Ishikawa (cell line): ENCODE measurements at regions not wholly inside any gene's neighbourhood (a gene's known extent, or its start where the extent isn't known, plus 50 kb on each side); places are given as distances from the start of the nearest gene placed in this dataset.

Source experiments
- CEBPB ChIP-seq: IDR thresholded peaks from 2 replicates; pipeline ENCODE4 v1.6.1; 2012
- CREB1 ChIP-seq: IDR thresholded peaks from 2 replicates; pipeline ENCODE4 v1.6.1; 2012; ENCODE audit warnings: low read depth
- EP300 ChIP-seq: IDR thresholded peaks from 2 replicates; pipeline ENCODE4 v1.6.1; 2012; ENCODE audit warnings: borderline replicate concordance
- FOXM1 ChIP-seq: IDR thresholded peaks from 2 replicates; pipeline ENCODE4 v1.6.1; 2012; ENCODE audit warnings: low read depth, borderline replicate concordance
- MAX ChIP-seq: IDR thresholded peaks from 2 replicates; pipeline ENCODE4 v1.6.1; 2012
- NFIC ChIP-seq: IDR thresholded peaks from 2 replicates; pipeline ENCODE4 v1.6.1; 2012
- RAD21 ChIP-seq: IDR thresholded peaks from 2 replicates; pipeline ENCODE4 v1.6.1; 2012; ENCODE audit warnings: low read depth
- REST ChIP-seq: IDR thresholded peaks from 2 replicates; pipeline ENCODE4 v1.6.1; 2012; ENCODE audit warnings: low read depth, mild to moderate bottlenecking
- TAF1 ChIP-seq: IDR thresholded peaks from 2 replicates; pipeline ENCODE4 v1.6.1; 2012; ENCODE audit warnings: low read depth, mild to moderate bottlenecking
- TCF12 ChIP-seq: IDR thresholded peaks from 2 replicates; pipeline ENCODE4 v1.6.1; 2012; ENCODE audit warnings: low read depth
- TEAD4 ChIP-seq: IDR thresholded peaks from 2 replicates; pipeline ENCODE4 v1.6.1; 2012
- USF1 ChIP-seq: IDR thresholded peaks from 2 replicates; pipeline ENCODE4 v1.6.1; 2012
- YY1 ChIP-seq: IDR thresholded peaks from 2 replicates; pipeline ENCODE4 v1.6.1; 2012; ENCODE audit warnings: low read depth

DNA sequence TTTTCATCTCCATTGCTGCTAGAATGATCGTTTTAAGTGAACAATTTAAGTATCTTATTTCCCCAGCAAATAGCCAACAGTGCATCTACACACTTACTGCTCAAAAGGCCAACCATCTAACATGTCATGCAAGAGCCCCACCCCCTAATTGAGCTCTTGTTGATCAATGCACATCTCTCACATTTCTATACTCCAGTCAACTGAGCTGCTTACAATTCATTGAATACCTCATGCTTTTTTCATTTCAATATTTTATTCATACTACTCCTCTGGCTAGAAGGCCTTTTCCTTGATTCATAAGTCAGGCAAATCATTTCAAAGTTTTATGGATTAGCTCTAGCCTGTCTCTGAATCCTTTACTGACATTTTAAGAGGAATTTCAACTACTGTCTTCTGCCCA is 79.0 kb upstream of the WDR17 start:
- TF ChIP-seq CEBPB (no peak), EP300 (no peak), TAF1 (no peak), FOXM1 (no peak), TCF12 (no peak), NFIC (no peak), YY1 (no peak), MAX (no peak), RAD21 (no peak), TEAD4 (no peak), REST (no peak), CREB1 (no peak), USF1 (no peak)
